Suppressor macrophage treated with lipopolysaccharide for 1 hour (primary cell): ENCODE measurements at regions not wholly inside any gene's neighbourhood (a gene's known extent, or its start where the extent isn't known, plus 50 kb on each side); places are given as distances from the start of the nearest gene placed in this dataset.

Experiments
- DNase-seq, 3 donors: peaks; one replicate each; pipeline ENCODE4 v3.0.0-alpha.2; 2020 to 2022

DNA sequence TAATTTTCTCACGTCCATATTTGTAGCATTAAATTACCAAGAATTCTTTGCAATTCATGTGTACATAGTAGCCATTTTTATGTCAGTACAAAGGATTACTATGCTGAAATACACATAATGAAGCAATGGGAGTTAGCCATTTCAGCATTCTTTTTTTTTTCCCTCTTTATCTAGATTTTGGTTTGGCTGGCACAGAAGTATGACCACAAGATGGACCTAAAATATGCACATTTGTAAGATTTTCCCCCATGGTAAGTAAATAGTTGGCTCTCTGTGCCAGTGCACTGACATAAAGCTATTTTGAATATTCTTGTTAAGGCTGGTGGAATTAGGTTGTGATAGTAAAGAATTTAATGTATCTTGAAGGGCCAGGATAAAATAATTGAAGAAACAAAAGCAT lies 486.1 kb upstream of the BTBD3 start:
- no peak for DNase-seq

DNA sequence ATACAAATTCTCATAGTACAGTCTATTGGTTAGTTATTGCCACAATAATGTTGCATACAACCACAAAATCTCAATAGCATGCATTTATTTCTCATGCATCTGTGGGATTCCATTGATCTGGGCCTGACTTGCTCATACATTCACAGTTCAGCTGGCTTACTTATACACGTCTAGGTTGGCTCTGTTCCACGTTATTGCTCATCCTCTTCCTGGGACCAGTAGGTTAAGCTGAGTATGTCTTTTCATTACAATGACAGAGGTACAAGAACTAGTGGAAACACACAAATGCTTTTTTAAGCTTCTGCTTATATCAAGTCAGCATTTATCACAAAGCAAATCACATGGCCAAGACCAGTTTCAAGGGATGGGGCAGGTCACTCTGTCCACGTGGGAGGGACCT lies 485.3 kb upstream of the BTBD3 start:
- no peak for DNase-seq

DNA sequence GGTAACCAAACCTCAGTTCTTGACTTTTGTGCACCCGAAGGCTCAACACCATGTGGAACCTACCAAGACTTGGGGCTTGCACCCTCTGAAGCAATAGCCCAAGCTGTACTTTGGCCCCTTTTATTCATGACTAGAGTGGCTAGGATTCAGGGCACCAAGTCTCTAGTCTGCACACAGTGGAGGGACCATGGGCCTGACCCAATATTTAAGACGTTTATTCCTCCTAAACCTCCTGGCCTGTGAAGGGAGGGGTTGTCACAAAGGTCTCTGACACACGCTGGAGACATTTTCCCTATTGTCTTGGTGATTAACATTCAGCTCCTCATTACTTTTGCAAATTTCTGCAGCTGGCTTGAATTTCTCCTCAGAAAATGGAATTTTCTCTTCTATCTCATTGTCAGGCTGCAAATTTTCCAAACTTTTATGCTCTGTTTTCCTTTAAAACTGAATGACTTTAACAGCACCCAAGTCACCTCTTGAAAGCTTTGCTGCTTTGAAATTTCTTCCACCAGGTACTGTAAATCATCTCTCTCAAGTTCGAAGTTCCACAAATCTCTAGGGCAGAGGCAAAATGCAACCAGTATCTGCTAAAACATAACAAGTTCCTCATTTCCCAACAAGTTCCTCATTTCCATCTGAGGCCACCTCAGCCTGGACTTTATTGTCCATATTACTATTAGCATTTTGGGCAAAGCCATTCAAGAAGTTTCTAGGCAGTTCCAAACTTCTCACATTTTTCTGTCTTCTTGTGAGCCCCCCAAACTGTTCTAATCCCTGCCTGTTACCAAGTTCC lies 481.4 kb upstream of the BTBD3 start:
- peak; percentile 12 to 63 (median 56) for DNase-seq

DNA sequence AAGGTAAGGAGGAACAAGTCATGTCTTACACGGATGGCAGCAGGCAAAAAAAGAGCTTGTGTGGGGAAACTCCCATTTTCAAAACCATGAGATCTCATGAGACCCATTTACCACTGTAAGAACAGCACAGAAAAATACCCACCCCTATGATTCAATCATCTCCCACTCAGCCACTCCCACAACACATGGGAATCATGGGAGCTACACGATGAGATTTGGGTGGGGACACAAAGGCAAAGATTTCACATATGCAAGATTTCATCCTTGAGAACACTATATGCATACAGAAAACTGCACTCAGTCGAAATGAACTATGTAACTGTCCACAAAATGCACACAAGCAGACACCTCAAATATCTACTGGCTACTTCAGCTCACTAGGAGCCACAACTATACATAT lies 480.6 kb upstream of the BTBD3 start:
- DNase-seq: no peak

DNA sequence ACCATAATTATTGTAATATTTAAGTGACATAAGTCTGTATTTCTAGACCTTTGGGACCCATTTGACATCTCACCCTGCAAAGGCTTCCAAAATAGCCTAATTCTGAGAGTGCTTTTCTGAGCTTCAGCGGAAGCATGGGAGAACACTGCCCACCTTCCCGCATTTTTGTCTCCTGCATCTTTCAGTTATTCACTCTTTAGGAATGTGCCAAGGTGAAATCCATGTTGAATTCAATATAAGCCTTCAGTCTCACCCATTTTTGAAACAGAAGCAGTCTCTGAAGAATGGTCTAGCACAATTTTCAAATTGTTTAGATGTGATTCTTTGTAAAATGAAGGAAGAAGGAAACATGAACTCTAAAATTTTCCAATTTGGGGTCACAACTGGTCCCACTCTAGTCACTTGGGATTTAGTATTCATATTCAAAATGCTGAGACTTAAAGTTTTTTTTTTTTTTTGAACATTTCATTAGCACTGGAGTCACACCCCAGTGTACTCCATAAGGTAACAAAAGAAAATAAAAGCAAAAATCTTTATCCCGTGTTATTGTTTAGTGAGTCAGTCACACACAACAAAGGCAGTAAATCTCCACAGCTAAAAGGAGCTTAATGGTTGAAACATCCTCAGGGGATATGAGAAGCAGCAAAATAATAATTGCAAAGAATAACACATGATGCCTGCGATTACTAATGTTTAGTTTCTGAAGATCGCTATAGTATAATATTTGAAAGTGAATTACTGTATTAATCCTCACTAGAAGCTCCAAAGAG lies 479.9 kb upstream of the BTBD3 start:
- DNase-seq: no peak

DNA sequence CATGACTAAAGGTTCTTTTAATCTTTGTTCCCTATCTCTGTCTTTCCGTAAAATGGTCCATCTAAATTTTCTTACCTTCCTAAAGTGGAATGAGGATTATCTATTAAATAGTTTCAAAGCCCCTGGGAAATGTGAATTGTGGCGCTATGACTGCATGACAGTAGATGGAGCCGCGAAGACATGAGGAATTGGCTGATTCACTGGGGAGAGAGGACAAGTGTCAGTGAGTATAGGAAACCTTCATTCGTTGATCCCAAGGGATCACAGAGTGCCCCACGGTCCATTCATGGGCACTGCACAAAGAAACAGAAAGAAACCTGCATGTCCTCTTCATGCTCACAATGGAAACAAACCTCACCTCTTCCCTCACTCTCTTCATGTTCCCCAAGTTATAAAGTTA lies 479.3 kb upstream of the BTBD3 start:
- no peak for DNase-seq

DNA sequence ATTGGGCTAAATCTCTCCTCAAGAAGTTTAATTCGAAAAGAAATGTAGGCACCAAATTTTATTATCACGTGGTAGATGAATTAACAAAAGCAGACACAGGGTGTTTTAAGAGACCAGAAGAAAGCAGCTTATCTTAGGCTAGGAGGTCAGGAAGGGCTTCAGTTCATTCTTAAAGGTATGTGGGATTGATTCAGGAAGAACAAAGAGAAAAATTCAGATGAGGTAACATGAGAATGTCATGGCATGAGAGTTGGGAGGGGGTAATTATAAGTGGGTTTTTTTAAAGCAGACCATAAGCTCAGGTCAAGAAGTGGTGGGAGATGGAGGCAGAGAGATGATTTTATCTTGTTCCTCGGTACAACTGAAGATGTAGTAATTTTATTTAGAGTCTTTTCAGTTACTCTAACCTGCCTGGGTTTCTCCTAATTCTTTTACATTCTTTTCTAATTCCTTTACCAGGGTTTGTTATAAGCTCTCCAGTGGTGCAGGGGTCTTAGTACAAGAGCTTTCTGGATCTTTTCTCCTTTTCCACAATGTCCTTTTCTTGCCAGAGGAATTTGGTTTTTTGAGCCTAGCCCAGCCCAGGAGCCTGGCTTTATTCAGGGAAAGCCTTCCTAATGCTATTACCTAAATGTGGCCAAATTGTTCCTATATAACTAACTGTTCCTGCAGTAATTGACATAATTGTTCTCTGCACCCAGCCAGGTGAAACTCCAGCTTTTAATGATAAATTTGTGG lies 474.1 kb upstream of the BTBD3 start:
- DNase-seq: no peak

DNA sequence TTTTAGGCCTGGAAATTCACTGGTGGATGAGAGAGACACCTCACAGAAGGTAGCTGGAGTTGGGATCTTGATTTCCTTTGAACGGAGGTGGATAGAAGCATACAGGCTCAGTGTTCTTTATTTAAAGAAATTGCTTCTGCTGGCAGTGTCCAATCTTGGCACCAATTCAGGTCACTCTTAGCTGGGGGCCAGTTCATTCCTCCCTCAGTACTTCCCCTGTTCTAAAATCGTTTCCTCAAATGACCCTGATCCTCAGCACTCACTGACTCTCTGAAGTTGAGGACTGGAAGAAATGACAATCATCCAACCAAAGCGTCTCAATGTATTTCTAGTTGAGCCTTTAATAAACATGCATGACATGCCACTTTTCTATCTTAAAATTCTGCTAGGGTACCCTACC lies 472.5 kb upstream of the BTBD3 start:
- peak in 1 of 3 donors; percentile 47 for DNase-seq

DNA sequence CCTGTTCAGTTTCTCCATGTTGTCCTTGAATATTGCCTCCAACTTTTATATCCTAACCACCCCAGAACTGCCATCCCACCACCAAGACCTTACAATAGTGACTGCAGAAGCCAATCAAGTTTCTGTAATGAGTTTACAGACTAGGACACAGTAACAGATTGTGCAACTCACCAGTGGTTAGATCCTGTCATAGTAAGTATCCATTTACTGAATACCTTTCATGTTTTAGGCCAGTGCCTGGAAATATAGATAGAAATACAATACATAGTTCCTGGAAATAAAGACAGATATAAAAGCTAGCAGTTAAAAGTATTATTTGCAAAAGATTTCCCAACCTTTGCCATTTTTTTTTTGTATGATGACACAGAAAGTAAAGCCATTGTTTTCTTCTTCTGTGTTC lies 471.8 kb upstream of the BTBD3 start:
- no peak for DNase-seq

DNA sequence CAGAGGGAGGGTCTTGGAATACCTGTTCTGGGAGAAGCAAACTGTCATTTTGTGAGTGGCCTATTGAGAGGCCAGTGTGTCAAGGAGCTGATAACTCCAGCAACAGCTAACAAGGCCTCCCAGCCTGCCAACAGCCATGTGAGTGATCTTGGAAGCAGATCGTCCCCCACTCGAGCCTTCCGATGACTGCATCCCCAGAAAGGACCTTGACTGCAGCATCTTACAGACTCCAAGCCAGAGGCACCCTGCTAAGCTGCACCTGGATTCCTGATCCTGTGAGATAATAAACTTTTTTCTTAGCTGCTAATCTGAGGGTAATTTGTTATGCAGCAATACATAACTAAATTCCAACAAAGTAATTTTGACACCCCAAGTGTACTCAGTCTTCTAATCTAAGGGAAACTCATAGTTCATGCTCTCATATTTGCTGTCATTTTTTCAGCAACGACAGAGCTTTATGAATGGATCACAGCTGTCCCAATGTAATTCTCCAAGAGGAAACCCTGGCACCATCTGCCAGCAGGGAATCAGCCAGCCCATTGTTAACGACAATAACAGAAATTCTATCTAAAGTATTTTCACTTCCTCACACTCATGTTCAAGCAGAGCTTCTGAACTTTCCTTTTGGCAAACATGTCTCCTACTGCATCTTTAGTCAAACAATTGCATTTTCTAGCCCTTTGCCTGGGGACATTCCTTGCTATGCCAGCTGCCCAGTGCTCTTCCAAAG lies 470.2 kb upstream of the BTBD3 start:
- DNase-seq: no peak

DNA sequence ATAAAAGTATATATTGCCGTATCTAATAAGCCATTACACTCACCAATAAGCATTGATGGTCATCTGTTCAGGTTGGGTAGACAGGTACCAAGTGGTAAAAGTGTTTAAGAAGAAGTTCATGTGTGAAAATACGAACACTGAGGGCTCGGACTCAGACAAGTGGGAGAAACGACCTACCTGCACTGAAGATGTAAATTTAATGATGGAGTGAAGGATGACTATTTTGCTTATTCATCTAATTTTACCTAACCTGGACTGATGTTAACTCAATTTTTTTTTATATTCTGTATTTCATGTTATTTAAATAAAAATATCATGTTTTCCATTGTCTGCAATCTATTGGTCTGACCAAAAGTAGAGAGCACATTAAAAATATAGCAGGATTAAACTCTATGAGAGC lies 469.1 kb upstream of the BTBD3 start:
- DNase-seq: no peak

DNA sequence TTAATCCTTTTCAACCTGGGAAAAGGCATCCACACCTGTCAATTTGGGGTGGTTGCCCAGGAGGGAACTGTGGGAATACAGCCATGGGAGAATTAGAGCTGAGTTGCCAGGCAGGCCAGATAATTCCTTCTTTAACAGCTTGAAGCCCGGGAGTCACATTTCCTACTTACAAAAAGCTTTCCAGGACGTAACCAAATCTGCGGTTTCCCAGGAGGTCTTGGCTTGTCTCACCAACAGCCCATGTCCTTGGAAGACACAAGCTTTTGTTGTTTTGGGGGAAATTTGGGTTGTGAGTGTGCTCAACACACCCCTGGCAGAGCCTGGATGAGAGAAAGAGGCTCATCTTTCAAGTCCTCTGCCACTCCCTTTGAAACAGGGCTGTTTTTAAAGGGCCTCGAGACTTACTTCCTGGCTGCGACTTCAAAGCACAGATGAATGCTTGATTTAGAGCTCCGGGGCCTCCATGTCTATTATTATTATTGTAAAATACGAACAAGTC lies 465.9 kb upstream of the BTBD3 start:
- DNase-seq: no peak

DNA sequence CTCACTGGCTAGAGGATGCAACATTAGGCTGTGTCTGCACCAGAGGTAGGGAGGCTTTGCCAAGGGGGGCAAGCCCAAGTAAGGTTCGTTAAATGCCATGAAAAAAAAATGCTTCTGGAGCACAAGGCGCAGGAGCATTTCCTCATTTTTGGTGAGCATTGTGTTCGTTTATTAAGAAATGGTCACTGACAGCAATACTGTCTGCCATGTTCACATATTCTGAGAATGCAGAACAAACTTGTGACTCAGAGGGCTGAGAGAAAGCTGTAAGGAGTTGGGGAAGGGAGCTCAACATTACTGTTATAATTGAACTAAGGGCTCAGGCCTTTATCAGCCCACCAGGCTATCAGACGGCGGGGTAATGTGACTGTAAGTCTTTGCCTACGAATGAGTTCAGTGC lies 465.4 kb upstream of the BTBD3 start:
- peak; percentile 23 to 81 (median 59) for DNase-seq

DNA sequence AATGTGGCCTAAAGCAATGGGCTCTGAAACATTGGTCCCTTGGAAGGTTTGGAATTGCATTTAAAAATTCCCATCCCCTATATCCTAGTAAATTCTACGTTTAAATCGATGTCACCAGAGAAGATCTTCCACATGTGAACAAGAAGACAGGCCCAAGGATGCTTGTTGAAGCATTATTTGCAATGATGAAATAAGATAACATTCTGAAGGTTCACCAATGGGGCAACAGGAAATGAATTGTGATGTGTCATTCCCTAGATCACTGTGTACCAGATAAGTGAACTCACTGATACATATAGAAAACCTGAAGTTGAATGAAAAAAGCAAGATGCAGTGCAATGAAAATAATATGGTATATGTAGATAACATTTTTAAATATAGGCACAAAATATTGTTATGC lies 464.3 kb upstream of the BTBD3 start:
- peak in 1 of 3 donors; percentile 41 for DNase-seq

DNA sequence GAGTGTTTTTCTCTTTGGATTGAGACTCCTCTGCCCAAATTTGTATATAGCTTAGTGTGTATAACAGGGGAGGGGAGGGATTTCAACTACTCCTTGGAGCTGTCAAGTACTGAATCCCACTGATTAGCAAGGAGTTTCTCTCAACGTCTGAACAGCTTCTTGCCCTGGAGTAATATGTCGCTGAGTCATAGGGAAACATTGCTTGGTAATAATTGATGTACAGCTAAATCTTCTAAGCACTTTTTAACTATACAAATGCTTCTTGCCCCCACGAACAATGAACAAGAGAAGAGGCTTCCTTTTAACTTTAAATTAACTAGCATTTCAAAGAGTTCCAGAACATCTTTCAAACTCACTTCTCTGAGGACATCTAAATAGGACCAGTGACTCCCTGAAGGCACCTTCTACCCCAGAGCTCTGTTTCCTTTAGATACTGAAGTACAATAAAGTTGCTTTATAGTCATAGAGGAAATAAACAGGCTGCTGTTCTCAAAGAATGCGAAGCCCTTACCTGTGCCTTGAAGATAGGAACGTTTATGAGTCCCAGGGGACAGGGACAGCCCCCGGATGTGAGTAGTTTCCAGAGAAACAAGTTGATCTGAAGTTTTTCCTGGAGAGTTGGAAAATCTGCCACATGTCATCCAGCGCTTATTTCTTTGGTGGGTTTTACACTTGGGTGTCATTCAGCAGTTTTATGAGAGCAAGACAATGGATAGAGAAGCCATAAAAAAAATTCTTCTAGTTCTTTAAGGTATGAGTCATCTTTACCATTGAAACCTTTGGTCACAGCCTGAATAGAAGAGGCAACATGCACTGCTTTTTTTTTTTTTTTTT lies 462.5 kb upstream of the BTBD3 start:
- no peak for DNase-seq

DNA sequence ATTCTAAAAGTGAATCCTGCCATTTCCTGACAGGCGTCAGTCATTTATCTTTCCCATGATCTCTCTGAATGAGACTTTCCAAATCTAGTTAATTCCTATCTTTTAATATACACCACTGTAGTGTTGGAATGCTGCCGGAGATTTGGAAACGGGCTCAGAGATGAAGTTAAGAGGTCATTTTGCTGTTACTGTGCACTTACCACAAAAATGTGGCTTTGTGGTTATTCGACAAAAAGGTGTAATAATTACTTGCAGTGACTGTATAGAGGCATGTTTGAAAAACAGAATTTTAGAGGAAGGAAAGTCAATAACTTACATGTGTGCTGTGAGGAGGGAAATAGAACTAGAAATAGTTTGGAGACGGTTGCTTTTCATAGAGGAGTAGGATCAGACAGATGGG lies 460.2 kb upstream of the BTBD3 start:
- DNase-seq: no peak

DNA sequence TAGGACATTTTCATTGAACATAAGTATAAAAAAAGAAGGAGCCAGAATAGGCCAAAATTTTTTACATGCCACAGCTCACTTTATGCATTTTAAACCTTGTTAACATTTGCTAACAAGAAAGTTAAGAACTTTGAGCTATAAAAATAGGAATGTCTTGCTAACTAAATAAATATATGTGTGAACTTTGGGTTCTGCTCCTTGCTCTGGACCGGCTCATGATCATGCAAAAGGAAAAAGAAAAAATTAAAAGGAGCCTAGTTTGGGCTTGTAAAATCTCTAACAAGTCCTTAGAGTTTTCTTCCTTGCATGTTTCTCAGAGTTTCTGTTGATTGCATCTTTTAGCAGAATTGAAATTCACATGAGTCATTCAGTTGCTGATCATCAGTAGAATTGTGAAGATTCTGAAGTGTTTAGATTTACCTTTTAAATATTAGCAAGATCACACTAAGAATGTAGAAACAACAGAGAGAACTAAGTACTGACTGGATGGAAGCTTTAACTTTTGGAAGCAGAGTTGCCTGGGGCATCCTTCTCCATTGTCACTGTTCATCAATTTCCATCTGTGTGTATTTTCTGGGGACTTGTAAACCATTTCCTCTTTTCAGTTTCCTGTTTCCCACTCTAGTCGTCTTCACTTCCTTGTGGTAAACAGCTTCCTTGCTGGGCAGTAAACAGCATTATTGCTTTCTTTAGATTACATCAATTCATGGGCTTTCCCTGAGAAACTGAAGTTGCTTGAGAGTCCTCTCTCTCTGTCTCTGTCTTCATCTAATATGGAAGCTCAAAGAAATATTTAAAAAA lies 458.4 kb upstream of the BTBD3 start:
- DNase-seq: peak; percentile 13 to 75 (median 60)

DNA sequence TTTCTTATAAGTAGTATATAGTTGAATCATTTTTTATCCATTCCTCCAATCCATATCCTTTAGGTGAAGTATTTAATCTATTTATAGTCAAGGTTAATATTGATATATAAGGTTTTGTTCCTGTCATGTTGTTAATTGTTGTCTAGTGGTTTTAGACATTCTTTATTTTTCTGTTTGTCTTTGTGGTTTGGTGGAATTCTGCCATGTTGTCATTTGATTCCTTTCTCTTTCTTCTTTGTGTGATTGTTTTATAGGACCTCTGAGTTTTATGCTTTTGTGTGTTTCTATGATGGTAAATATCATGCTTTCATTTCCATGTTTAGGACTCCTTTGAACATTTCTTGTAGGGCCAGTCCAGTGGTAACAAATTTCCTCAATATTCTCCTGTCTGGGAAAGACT lies 450.3 kb upstream of the BTBD3 start:
- no peak for DNase-seq

DNA sequence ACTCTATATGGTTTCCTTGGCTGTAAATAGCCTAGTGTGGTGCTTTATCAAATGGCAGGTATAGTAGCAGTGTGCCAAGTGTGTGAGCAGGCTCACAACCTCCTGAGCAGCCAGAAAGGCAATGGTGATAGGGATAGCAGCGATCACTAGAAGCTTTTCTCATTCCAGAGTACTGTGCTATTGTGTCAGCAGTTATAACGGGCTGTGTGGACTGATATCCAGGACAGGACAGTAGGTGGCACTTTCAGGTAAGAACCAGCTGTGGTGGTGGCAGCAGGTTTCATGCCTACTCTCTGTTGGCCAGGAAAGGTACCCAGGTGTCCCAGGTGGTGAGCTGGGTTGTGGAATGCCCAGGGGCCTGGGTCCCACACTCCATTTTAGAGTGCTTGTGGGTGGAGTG lies 448.8 kb upstream of the BTBD3 start:
- DNase-seq: no peak

DNA sequence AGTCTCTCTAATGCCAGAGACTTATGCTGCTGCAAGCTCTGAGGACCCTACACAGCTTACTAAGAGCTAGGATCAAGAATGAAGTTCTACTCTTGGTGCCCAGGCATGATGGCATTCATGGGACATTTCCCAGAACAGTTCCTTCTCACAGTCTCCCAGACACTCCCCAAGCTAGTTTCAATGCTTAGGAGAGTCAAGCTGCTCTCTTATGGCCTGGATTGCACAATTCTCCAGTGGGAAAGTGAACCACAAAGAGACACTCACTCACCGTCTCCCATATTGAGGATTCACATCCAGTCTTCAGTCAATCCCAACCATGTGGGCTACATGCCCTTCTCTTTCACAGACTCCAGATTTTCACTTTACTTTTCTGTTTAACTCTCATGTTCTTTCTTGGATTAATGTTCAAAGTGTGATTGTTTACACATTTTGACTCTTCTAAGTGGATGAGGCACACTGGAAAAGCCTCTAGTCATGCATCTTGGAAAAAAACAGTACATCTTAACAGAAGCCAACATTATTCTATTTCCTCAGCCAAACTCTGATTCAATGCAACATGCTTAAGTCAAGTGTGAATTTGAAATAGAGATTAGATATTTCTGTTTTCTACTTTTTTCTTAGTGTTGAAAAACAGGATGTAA lies 447.8 kb upstream of the BTBD3 start:
- DNase-seq: no peak

DNA sequence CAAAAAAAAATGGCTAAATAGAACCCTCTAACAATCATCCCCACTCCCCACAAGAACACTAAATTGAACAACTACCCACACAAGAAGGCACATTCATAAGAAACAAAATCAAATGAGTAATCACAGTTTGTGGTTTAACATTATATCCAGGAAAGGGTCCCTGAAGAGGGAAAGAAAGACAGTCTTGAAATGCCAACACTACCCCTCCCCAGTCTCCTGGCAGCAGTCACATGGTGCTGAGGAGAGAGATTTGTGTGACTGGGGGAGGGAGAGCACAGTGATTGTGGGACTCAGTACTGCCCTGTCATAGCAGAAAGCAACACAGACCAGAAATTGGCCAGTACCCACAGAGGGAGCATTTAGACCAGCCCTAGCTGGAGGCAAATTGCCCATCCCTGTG lies 443.7 kb upstream of the BTBD3 start:
- no peak for DNase-seq
